Fibroblast of lung (primary cell): ENCODE measurements at regions not wholly inside any gene's neighbourhood (a gene's known extent, or its start where the extent isn't known, plus 50 kb on each side); places are given as distances from the start of the nearest gene placed in this dataset.

ENCODE experiments used
- DNase-seq, 2 donors: peaks; one replicate each; pipeline versions ENCODE4 v3.0.0 to v3.0.0-alpha.2; 2010; ENCODE audit warnings: low read depth in 2 of 2
- H2AFZ ChIP-seq: 2 replicates; pipeline ENCODE4 v1.5.1; 2012; ENCODE audit warnings: low read length, control low read depth, inconsistent platforms
- H3K27ac ChIP-seq: 2 replicates; pipeline ENCODE4 v1.5.1; 2011; ENCODE audit warnings: low read length, control low read depth; ENCODE audit not compliant: insufficient read depth
- H3K27me3 ChIP-seq: 2 replicates; pipeline ENCODE4 v1.5.1; 2011; ENCODE audit warnings: mild to moderate bottlenecking, low read length; ENCODE audit not compliant: control insufficient read depth, insufficient read depth
- H3K36me3 ChIP-seq: 2 replicates; pipeline ENCODE4 v1.5.1; 2011; ENCODE audit warnings: low read length; ENCODE audit not compliant: control insufficient read depth, insufficient read depth
- H3K4me1 ChIP-seq: 2 replicates; pipeline ENCODE4 v1.5.1; 2011; ENCODE audit warnings: low read length; ENCODE audit not compliant: control insufficient read depth, insufficient read depth; ENCODE audit errors: extremely low read depth
- H3K4me2 ChIP-seq: 2 replicates; pipeline ENCODE4 v1.5.1; 2011; ENCODE audit warnings: low read length, control low read depth; ENCODE audit not compliant: insufficient read depth; ENCODE audit errors: extremely low read depth
- H3K4me3 ChIP-seq, 4 experiments: fragments of 200-600 bp in 1 of 4; sonication (generic) in 1 of 4; replicated peaks in 1 of 4; 2 replicates each; pipeline ENCODE4 v1.5.1; 2011 to 2016; ENCODE audit warnings: low read length in 4 of 4, low read depth in 3 of 4, mild to moderate bottlenecking in 3 of 4, control low read depth in 2 of 4, inconsistent platforms in 1 of 4, mixed read lengths in 1 of 4; ENCODE audit not compliant: insufficient read depth in 1 of 4; ENCODE audit errors: control extremely low read depth in 1 of 4
- H3K79me2 ChIP-seq: 2 replicates; pipeline ENCODE4 v1.5.1; 2012; ENCODE audit warnings: mild to moderate bottlenecking, low read length, inconsistent platforms; ENCODE audit not compliant: control insufficient read depth, insufficient read depth
- H3K9ac ChIP-seq: 2 replicates; pipeline ENCODE4 v1.5.1; 2011; ENCODE audit warnings: mild to moderate bottlenecking, low read length, control low read depth; ENCODE audit not compliant: insufficient read depth
- H3K9me3 ChIP-seq: 2 replicates; pipeline ENCODE4 v1.5.1; 2012; ENCODE audit warnings: low read depth, low read length; ENCODE audit not compliant: control insufficient read depth, insufficient read depth
- H4K20me1 ChIP-seq: 2 replicates; pipeline ENCODE4 v1.5.1; 2011; ENCODE audit warnings: low read length; ENCODE audit not compliant: control insufficient read depth, insufficient read depth; ENCODE audit errors: extremely low read depth
- EZH2 ChIP-seq: IDR thresholded peaks from 2 replicates; pipeline ENCODE4 v1.5.1; 2012; ENCODE audit warnings: low read length, control low read depth, mild to moderate bottlenecking; ENCODE audit errors: missing control alignments
- TF ChIP-seq, protein P1 (sequence below), 2 donors: IDR thresholded peaks in 1 of 2; conservative IDR thresholded peaks in 1 of 2; 1 replicate in 1 of 2; 2 replicates in 1 of 2; pipeline ENCODE4 v1.5.1; 2011 to 2012; ENCODE audit warnings: low read length in 2 of 2, control low read depth in 1 of 2, inconsistent platforms in 1 of 2, low read depth in 1 of 2, mild to moderate bottlenecking in 1 of 2

- DNase-seq, result no peak
- Histone ChIP-seq H3K36me3 (no peaks in the 10 kb centered on the region), H3K27me3 (no peaks in the 10 kb centered on the region), H3K4me2 (no peak overlapping the region), H4K20me1 (no peaks in the 10 kb centered on the region), H2AFZ (no peak overlapping the region), H3K27ac (no peak overlapping the region), H3K4me3 (no peak overlapping the region), H3K79me2 (no peaks in the 10 kb centered on the region), H3K9ac (no peak overlapping the region), H3K4me1 (no peaks in the 10 kb centered on the region), H3K9me3 (no peaks in the 10 kb centered on the region)
- TF ChIP-seq, protein P1, sequence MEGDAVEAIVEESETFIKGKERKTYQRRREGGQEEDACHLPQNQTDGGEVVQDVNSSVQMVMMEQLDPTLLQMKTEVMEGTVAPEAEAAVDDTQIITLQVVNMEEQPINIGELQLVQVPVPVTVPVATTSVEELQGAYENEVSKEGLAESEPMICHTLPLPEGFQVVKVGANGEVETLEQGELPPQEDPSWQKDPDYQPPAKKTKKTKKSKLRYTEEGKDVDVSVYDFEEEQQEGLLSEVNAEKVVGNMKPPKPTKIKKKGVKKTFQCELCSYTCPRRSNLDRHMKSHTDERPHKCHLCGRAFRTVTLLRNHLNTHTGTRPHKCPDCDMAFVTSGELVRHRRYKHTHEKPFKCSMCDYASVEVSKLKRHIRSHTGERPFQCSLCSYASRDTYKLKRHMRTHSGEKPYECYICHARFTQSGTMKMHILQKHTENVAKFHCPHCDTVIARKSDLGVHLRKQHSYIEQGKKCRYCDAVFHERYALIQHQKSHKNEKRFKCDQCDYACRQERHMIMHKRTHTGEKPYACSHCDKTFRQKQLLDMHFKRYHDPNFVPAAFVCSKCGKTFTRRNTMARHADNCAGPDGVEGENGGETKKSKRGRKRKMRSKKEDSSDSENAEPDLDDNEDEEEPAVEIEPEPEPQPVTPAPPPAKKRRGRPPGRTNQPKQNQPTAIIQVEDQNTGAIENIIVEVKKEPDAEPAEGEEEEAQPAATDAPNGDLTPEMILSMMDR (conservative IDR thresholded peaks at IDR 0.05 in 1 of 2, IDR thresholded peaks at IDR 0.05 in 1 of 2; ENCODE audit: low read depth in 1 of 2, low read length in 2 of 2), result no peak
- no peak for TF ChIP-seq EZH2
Measured at GRCh38 chr3:3735919-3736318, 63.3 kb upstream of the LRRN1 start.

DNA sequence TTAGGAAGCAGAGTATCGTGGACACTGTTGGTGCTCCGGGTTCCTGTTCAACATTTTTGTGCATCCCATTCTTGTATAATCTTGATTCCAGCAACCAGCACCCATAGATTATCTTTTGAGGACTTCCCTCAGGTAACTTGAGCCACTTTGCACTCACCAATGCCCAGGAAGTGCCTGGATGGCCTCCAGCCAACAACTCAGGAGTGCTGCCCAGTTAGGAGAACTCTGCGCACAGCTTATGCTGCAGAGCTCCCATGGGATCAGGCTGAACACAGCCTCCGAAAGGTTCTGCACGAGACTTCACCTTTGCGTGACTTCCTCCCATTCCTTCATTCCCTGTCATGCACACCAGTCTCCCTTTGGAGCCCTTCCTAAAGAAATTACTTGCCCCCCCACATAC lies 64.3 kb upstream of the LRRN1 start:
- Histone ChIP-seq H3K36me3 (no peaks in the 10 kb centered on the region), H3K79me2 (no peaks in the 10 kb centered on the region), H3K4me3 (no peak overlapping the region), H3K9ac (no peak overlapping the region), H2AFZ (no peak overlapping the region), H3K27me3 (no peaks in the 10 kb centered on the region), H3K4me2 (no peak overlapping the region), H3K27ac (no peak overlapping the region), H4K20me1 (no peaks in the 10 kb centered on the region), H3K9me3 (no peaks in the 10 kb centered on the region), H3K4me1 (no peaks in the 10 kb centered on the region)
- TF ChIP-seq, protein P1 (conservative IDR thresholded peaks at IDR 0.05 in 1 of 2, IDR thresholded peaks at IDR 0.05 in 1 of 2; ENCODE audit: low read depth in 1 of 2, low read length in 2 of 2), result no peak
- TF ChIP-seq EZH2, result no peak
- DNase-seq, result no peak

GRCh38 chr3:3729261-3729660 lies 70.0 kb upstream of the LRRN1 start:
- no peaks in the 10 kb centered on the region for H3K79me2 ChIP-seq
- H3K4me2 ChIP-seq, result no peak overlapping the region
- H3K27me3 ChIP-seq, result no peaks in the 10 kb centered on the region
- no peak overlapping the region for H3K27ac ChIP-seq
- no peaks in the 10 kb centered on the region for H3K4me1 ChIP-seq
- no peak overlapping the region for H3K4me3 ChIP-seq
- no peak for DNase-seq
- no peaks in the 10 kb centered on the region for H4K20me1 ChIP-seq
- no peak overlapping the region for H3K9ac ChIP-seq
- no peaks in the 10 kb centered on the region for H3K9me3 ChIP-seq
- no peak overlapping the region for H2AFZ ChIP-seq
- TF ChIP-seq, protein P1 (conservative IDR thresholded peaks at IDR 0.05 in 1 of 2, IDR thresholded peaks at IDR 0.05 in 1 of 2; ENCODE audit: low read depth in 1 of 2, low read length in 2 of 2), result no peak
- no peak for TF ChIP-seq EZH2
- no peaks in the 10 kb centered on the region for H3K36me3 ChIP-seq
